ENCODE measurements at regions not wholly inside any gene's neighbourhood (a gene's known extent, or its start where the extent isn't known, plus 50 kb on each side); places are given as distances from the start of the nearest gene placed in this dataset.
A peak's percentile ranks its signal among the peaks of the same experiment; 100 is the strongest.

DNA sequence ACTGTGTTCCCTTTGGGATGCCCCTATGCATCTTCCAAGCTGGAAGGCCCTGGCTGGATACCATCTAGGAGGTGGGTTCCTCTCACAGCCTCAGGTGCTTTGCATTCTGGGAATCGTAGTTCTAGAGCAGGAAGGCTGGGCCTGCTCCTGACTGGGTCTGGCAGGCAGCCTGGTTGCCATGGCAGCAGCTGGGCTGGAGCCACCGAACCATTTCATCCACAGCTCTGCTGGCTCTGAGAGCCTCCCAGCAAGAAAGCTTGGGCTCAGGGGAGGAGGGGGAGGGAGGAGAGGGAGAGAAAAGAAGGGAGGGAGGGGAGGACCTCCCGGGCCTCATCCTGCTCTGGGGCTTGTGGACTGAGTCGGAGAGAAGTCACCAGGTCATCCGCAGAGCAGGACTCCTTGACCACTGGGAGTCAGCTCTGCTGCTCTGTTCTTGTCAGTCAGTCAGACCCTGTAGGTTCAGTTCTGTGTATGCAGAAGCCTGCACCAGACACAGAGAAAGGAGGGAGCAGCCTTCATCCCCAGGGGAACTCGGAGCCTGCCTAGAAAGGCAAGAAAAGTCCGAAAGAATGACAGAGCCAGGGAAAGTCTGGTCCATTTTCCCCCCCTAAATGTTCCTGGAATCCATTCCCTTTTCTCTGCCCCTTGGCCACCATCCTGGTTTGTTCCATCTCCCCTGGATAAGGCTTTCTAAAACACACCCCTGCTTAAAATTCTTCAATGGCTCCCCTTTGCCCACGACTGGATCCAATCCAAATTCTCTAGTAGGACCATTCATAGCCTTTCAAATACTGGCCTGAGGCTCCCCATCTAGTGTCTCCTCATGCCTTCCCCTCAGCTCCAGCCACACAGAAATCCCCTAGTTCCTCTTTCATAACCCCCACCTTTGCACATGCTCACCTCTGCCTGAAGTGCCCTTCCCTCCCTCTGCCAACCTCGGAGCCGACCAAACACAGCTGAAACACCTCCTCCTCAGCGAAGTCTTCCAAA lies 65.4 kb upstream of the ARAP3 start:
- DNase-seq (ENCODE audit: low spot score), result no peak

DNA sequence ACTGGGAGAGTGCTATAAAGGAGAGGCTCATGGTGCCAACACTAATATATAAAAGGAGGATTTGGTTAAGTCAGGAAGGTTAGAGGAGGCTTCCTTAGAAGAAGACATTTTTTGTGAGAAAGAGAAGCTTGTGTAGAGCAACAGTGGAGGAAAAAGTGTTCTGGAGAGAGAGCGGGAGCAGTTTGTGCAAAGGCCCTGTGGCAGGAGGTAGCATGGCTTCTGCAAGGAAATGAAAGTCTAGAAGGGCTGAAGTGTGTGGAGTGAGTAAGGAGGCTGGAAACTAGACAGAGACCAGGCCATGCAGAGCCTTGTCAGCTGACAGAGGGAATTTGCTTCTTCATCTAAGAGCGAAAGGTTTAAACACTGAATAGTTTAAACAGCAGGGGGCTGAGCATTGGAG lies 64.4 kb upstream of the ARAP3 start:
- no peak for DNase-seq (ENCODE audit: low spot score)

DNA sequence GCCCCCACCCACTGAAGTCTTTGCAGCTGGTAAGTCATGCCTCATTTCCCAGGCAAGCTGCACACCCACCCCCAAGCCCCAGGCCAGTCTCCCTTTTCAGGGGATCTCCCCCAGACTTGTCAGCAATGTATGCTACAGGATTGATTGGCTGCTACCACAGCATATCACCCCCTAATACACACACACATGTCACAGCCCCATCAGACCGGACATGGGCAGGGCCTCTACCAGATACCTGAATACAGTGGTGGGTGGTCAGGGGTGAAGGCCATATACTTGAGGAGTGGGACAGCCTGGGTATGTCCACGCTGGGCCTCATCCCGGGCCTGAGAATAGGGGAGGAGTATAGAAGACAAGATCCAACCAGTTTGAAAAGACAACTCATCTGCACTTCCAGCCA lies 63.4 kb upstream of the ARAP3 start:
- DNase-seq (ENCODE audit: low spot score), result no peak

DNA sequence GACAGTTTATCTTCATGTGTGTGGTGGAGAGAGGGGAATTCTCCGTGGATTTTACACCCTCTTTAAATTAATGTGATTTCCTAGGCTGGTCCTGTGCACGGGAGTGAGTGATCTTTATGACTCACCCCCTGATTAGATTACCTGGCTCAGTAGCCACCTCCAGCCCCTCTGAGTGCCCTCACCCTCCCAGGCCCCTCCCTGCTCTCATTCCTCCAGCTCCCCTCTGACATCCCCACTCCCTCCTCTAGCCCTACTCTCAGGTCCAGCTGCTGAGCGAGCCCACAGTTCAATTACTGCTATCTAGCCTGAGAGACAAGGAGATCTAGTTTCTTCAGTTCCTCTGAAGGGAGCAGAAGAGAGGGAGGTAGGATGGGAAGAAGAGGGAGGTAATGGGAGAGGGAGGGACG lies 61.8 kb upstream of the ARAP3 start:
- no peak for DNase-seq (ENCODE audit: low spot score)

DNA sequence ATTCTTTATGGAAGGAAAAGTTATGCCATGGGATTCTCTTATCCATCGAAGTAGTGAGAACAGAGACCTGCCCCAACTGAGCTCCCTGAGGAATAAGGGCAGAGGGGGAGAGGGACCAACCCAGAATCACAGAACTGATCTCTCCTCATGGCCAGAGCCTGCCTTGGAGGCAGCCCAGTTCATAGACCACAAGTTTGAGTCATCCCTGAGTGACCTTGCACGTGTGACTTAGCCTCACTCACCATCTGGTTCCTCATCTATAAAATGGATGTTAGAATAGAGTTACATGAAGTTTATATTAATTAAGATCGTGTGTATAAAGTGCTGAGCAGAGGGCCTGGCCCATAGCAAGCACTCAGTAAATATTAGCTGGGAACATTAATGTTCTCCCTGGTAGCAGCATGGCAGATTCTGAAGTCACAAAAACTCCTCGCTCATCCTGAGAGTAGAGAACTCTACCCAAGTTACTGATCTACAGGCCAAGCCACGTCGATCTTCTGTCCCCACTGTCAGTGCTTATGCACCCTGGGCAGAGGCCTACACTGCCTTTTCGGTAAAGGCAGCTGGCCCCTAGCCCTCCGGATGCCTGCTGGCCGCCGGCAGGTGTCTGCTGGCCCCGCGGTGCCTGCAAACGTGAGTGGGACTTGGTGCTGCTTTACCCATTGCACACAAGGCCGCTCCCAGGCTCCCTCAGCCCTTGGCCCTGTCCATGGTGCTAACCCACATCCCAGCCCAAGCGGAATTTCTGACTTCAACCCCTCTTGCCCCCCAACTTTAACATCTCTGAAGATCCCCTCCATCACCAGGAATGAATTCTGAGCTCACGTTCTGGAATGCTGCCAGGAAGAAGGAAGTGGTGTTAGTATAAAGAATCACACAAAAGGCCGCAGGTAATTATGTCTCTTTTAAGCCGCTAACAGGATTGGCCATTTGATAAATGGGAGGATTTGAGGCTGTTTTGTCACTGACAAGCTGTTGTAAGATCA lies 61.1 kb upstream of the ARAP3 start:
- DNase-seq (ENCODE audit: low spot score), result no peak

DNA sequence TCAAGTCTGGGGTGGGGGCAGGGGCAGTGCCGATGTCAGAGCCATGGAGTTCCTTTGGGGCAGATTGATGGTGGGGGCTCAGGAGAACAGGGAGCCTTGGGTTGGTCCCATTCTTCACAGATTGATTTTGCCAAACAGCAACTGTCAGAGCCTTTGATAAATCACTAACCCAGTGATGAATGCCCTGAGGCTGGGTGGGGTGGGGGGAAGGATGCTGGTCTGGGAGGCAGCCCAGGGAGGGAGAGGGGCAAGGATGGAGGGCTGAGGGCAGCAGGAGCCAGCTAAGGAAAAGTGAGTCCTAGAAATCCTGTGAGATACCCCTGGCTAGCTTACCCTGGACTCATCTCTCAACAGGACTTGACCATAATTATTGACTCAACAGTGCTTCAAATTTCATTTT lies 60.1 kb upstream of the ARAP3 start:
- DNase-seq (ENCODE audit: low spot score), result no peak

DNA sequence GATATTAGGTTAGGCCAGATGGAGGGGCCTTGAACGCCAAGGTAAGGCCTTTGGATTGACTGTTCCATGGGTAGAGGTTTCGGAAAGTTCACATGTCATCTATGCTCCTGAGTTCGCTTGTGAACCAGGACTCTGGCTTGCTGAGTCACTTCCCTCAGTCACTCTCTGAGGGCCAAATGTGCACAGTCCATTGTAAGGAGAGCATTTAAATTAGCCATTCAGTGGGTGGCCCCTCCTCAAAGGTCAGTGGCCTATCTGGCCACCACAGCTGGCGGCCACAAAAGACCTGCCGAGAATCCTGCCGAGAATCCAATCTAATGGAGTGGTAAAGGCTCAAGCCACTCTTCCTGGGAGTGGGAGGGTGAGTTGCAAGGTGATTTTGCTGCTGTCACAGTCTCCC lies 58.9 kb upstream of the ARAP3 start:
- no peak for DNase-seq (ENCODE audit: low spot score)

DNA sequence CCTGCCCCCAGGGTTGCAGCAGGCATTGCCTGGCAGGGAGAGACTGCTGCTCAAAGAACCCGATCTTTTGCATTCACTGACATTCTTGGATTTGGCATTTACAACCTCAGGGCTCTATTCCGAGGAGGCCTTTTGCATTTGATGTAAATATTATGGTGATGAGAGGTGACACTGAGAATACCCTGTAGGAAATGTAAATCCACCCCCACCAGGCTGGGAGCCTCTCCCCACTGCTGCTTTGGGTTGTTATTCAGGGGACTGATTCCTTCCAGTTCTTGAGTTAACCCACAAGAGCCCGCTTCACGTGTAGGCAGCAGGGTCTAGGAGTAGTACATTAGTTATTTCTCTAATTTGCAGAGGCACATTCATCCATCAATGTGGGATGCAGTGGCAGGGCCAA lies 55.5 kb upstream of the ARAP3 start:
- DNase-seq (ENCODE audit: low spot score), result no peak

DNA sequence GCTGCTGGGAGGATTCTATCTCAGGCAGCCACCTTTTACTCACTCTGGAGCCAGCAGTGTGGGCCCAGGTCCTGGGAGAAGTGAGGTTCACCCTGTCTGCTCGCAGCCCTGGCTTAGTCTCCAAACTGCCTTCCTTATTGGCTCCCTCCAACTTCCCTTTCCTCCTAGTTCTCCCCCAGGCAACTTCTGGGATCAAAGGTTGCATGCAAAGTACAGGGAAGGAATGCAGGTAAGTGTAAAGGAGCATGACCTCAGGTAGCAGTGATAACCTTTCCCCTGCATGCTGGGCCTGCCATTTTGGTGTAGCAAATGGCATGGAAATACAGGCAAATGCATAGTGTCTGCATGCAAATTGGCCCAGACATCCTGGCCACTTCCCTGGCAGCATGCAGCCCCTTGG lies 53.8 kb upstream of the ARAP3 start:
- DNase-seq (ENCODE audit: low spot score), result no peak

DNA sequence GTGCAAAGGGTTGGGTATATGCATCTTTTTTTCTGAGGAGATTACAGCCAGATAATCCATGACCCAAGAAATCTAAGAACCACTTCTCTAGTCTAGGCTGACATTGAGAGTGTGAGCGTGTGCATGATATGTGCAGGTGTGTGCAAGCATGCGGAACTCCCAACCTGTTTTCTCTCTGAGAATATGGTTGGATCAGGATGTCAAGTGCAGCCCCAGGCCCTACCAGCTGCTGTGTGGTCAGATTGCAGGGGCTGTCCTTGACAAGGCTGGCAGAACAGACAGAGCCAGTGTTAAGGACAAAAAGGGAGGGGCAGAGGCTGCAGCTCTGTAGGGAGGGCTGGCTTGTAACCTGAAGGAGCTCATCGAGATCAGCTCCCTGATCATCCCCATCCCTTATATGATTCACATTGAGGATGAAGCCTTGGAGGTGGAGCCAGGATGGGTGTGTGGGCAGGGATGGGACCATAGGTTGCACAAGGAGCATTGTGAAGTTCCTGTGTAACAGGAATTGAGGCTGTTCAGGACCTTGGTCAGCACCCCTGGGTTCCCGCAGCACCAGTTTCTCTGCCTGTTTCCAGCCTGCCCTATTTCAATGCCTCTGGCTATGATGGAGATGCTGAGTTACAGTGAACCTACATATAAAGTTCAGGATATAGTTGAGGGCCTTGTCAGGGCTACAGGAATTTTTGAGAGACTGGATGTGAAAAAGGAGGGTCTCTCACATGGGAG lies 52.6 kb upstream of the ARAP3 start:
- peak; percentile 12 for DNase-seq (ENCODE audit: low spot score)

DNA sequence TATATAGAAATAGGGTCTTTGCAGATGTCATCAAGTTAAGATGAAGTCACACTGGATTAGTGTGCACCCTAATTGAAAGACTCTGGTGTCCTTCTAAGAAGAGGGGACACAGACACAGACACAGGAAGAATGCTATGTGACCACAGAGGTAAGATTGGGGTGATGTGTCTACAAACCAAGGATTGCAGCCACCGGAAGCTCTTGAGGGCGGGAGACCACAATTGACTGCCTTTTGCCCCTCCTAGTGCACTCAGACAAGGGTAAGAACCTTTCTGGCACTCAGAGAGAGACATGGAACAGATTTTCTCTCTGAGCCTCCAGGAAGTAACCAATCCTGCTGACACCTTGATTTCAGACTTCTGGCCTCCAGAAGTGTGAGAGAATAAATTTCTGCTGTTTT lies 51.2 kb upstream of the ARAP3 start:
- DNase-seq (ENCODE audit: low spot score), result no peak

DNA sequence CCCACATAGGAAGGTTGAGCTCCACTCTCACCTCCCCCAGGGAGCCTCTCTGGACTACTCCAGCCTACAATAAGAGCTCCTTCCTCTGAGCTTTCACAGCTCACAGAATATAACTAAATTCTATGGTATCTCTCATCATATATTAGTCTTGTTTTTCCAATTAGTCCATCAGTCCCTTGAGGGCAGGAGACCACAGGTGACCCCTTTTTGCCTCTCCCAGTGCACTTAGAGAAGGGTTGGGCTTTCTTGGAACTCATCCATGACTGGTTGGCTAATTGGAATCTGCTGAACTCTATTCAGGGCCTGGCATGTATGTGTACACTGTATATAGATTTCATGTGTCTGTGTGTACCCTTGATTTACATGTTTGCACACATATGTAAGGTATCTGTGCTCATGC lies 50.4 kb upstream of the ARAP3 start:
- no peak for DNase-seq (ENCODE audit: low spot score)

All from CD4-positive, alpha-beta T cell treated with Interleukin-15 for 4 hours (primary cell).